ENCODE measurements at regions not wholly inside any gene's neighbourhood (a gene's known extent, or its start where the extent isn't known, plus 50 kb on each side); places are given as distances from the start of the nearest gene placed in this dataset.

DNA sequence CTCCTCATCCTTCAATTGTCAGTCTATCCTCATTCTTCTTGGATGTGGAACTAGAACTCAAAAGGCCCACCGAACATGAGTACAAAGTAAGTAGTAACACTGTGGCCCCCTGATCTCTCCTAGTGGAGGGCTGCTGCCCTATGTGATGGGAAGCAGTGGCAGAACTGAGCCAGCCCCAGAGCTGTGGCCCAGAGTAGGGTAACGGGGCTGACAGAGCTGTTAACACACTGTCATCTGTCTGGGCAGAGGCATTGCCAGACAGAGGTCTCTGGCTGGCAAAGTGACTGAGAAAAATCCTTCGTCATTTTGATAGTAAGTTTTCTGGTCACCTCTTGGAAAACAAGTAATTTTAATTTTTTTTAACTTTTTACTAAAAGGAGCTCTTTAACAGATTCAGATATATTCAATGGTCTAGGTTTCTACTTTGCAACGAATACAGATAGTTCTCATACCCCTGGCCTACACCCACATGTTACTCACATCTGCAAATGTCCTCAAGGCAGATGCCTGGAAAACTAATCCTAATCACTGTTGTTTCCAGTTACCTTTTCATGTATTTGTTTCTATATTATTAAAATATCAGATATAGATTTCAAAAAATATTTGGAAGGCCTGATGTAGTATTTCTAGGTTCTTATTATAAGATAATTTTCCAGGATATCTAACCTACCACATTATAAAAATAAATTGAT, 588.7 kb downstream of the CPS1 start:
- H2AFZ ChIP-seq (ENCODE audit: low read depth, low read length, poor library complexity, severe bottlenecking): no peak overlapping the region
- no peak for TF ChIP-seq EZH2 (IDR thresholded peaks at IDR 0.05)
- TF ChIP-seq, protein P1, sequence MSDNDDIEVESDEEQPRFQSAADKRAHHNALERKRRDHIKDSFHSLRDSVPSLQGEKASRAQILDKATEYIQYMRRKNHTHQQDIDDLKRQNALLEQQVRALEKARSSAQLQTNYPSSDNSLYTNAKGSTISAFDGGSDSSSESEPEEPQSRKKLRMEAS (IDR thresholded peaks at IDR 0.05): no peak
- TF ChIP-seq SP1 (IDR thresholded peaks at IDR 0.05; ENCODE audit: low read depth): no peak
- TF ChIP-seq CEBPB (IDR thresholded peaks at IDR 0.05; ENCODE audit: low read depth): no peak
- TF ChIP-seq ZFX (IDR thresholded peaks at IDR 0.05): no peak
- TF ChIP-seq, protein P2, sequence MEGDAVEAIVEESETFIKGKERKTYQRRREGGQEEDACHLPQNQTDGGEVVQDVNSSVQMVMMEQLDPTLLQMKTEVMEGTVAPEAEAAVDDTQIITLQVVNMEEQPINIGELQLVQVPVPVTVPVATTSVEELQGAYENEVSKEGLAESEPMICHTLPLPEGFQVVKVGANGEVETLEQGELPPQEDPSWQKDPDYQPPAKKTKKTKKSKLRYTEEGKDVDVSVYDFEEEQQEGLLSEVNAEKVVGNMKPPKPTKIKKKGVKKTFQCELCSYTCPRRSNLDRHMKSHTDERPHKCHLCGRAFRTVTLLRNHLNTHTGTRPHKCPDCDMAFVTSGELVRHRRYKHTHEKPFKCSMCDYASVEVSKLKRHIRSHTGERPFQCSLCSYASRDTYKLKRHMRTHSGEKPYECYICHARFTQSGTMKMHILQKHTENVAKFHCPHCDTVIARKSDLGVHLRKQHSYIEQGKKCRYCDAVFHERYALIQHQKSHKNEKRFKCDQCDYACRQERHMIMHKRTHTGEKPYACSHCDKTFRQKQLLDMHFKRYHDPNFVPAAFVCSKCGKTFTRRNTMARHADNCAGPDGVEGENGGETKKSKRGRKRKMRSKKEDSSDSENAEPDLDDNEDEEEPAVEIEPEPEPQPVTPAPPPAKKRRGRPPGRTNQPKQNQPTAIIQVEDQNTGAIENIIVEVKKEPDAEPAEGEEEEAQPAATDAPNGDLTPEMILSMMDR (IDR thresholded peaks at IDR 0.05 in 2 of 3, conservative IDR thresholded peaks at IDR 0.05 in 1 of 3; ENCODE audit: borderline replicate concordance in 1 of 3, insufficient read depth in 1 of 3, low read depth in 2 of 3, low read length in 2 of 3): no peak
- no peak for TF ChIP-seq JUND (IDR thresholded peaks at IDR 0.05)
- TF ChIP-seq RAD21 (IDR thresholded peaks at IDR 0.05; ENCODE audit: low read depth): no peak
- TF ChIP-seq SIN3A (IDR thresholded peaks at IDR 0.05; ENCODE audit: low read depth): no peak
- no peak overlapping the region for H3K4me2 ChIP-seq (ENCODE audit: low read length)
- ATAC-seq (no peak), DNase-seq (ENCODE audit: low read depth, low spot score) (no peak)
- no peaks in the 10 kb centered on the region for H4K20me1 ChIP-seq (ENCODE audit: insufficient read depth)
- H3K9ac ChIP-seq (ENCODE audit: low read length): no peak overlapping the region
- H3K36me3 ChIP-seq (ENCODE audit: control insufficient read depth in 1 of 2, insufficient read depth in 2 of 2, low read length in 2 of 2): no peaks in the 10 kb centered on the region
- H3K79me2 ChIP-seq (ENCODE audit: insufficient read depth, low read length): no peaks in the 10 kb centered on the region
- 0 out of 4 replicates have a peak, but pooled peaks cover 0 to 4% of the 10 kb centered on the region in 2 experiments for H3K4me1 ChIP-seq (ENCODE audit: control insufficient read depth in 1 of 2, insufficient read depth in 2 of 2, low read length in 2 of 2)
- H3K27ac ChIP-seq (ENCODE audit: low read depth, low read length): no peak overlapping the region
- no peaks in the 10 kb centered on the region for H3K27me3 ChIP-seq (ENCODE audit: insufficient read depth, low read length)
- RAD21 ChIA-PET (ENCODE audit: low non-redundant PET in 1 of 2, low total read pairs in 2 of 2, uncharacterized antibody in 2 of 2, unreplicated experiment in 2 of 2): no interaction called here
- no peaks in the 10 kb centered on the region for H3K9me3 ChIP-seq (ENCODE audit: control insufficient read depth in 1 of 2, insufficient read depth in 1 of 2, low read depth in 1 of 2, low read length in 2 of 2)
- POLR2A ChIA-PET: no interaction called here
- no peak overlapping the region for H3K4me3 ChIP-seq (replicated peaks in 1 of 2; ENCODE audit: low read depth in 1 of 2, low read length in 2 of 2)
- intact Hi-C loops (cut with micrococcal nuclease): no loop called here
- BruUV-seq (replicated peaks): no TSS peak
- no peaks in the 10 kb centered on the region for H3K9me2 ChIP-seq (ENCODE audit: insufficient read depth)
- CTCF ChIA-PET: interaction anchor here (1.3 kb wide), 1 partner anchor 13 kb away, joined by 4 read pairs; no protein-coding TSS in a partner anchor

Measured in HCT116 (cell line).